ENCODE measurements at regions not wholly inside any gene's neighbourhood (a gene's known extent, or its start where the extent isn't known, plus 50 kb on each side); places are given as distances from the start of the nearest gene placed in this dataset.

GRCh38 chr4:35151816-35152572 is 1092.3 kb downstream of the ARAP2 start:
- CTCF ChIA-PET, result no interaction called here
- intact Hi-C loops (cut with micrococcal nuclease; ENCODE audit: unreplicated experiment), result no loop called here

GRCh38 chr4:35163168-35163567 is 1081.1 kb downstream of the ARAP2 start:
- ChIA-PET CTCF (no interaction called here), POLR2A (ENCODE audit: low non-redundant PET) (no interaction called here)
- no peak for TF ChIP-seq EZH2 (IDR thresholded peaks at IDR 0.05; ENCODE audit: borderline replicate concordance, low read depth, low read length, poor library complexity, severe bottlenecking)
- no peak for TF ChIP-seq CTCF (conservative IDR thresholded peaks at IDR 0.05; ENCODE audit: low read depth, low read length)
- intact Hi-C loops (cut with micrococcal nuclease; ENCODE audit: unreplicated experiment), result no loop called here
- DNase-seq (ENCODE audit: low spot score), result no peak
- Histone ChIP-seq H3K36me3 (ENCODE audit: insufficient read depth, low read length, poor library complexity, severe bottlenecking) (no peaks in the 10 kb centered on the region), H3K4me3 (ENCODE audit: low read depth, low read length, poor library complexity, severe bottlenecking) (no peak overlapping the region), H3K9me3 (ENCODE audit: low read depth, low read length, poor library complexity, severe bottlenecking) (no peaks in the 10 kb centered on the region), H3K27ac (ENCODE audit: low read depth, low read length, poor library complexity, severe bottlenecking) (no peak overlapping the region), H3K27me3 (replicated peaks; ENCODE audit: insufficient read depth, low read depth, low read length, poor library complexity) (no peaks in the 10 kb centered on the region), H3K4me1 (ENCODE audit: insufficient read depth, low read length, poor library complexity, severe bottlenecking) (no peaks in the 10 kb centered on the region)
- no TSS peak for BruUV-seq (replicated peaks)

More at GRCh38 chr4:35151816-35152572, 1092.3 kb downstream of the ARAP2 start:
- POLR2A ChIA-PET (ENCODE audit: low non-redundant PET), result no interaction called here
- H3K9me3 ChIP-seq (ENCODE audit: low read depth, low read length, poor library complexity, severe bottlenecking), result no peaks in the 10 kb centered on the region
- no peak overlapping the region for H3K4me3 ChIP-seq (ENCODE audit: low read depth, low read length, poor library complexity, severe bottlenecking)
- peak; percentile 3 for DNase-seq (ENCODE audit: low spot score)
- no peaks in the 10 kb centered on the region for H3K27me3 ChIP-seq (replicated peaks; ENCODE audit: insufficient read depth, low read depth, low read length, poor library complexity)
- no peaks in the 10 kb centered on the region for H3K4me1 ChIP-seq (ENCODE audit: insufficient read depth, low read length, poor library complexity, severe bottlenecking)
- no peaks in the 10 kb centered on the region for H3K36me3 ChIP-seq (ENCODE audit: insufficient read depth, low read length, poor library complexity, severe bottlenecking)
- H3K27ac ChIP-seq (ENCODE audit: low read depth, low read length, poor library complexity, severe bottlenecking), result no peak overlapping the region
- TF ChIP-seq EZH2 (IDR thresholded peaks at IDR 0.05; ENCODE audit: borderline replicate concordance, low read depth, low read length, poor library complexity, severe bottlenecking), result no peak
- TF ChIP-seq CTCF (conservative IDR thresholded peaks at IDR 0.05; ENCODE audit: low read depth, low read length), result peak; percentile 30; the same call in 1 of the 2 replicates
- no TSS peak for BruUV-seq (replicated peaks)

GRCh38 chr4:35164063-35164462 is 1080.3 kb downstream of the ARAP2 start:
- no peak for DNase-seq (ENCODE audit: low spot score)
- CTCF ChIA-PET, result no interaction called here
- BruUV-seq (replicated peaks), result no TSS peak
- POLR2A ChIA-PET (ENCODE audit: low non-redundant PET), result no interaction called here
- no peaks in the 10 kb centered on the region for H3K4me1 ChIP-seq (ENCODE audit: insufficient read depth, low read length, poor library complexity, severe bottlenecking)
- H3K36me3 ChIP-seq (ENCODE audit: insufficient read depth, low read length, poor library complexity, severe bottlenecking), result no peaks in the 10 kb centered on the region
- TF ChIP-seq EZH2 (IDR thresholded peaks at IDR 0.05; ENCODE audit: borderline replicate concordance, low read depth, low read length, poor library complexity, severe bottlenecking), result no peak
- no peak for TF ChIP-seq CTCF (conservative IDR thresholded peaks at IDR 0.05; ENCODE audit: low read depth, low read length)
- no peaks in the 10 kb centered on the region for H3K27me3 ChIP-seq (replicated peaks; ENCODE audit: insufficient read depth, low read depth, low read length, poor library complexity)
- no peak overlapping the region for H3K27ac ChIP-seq (ENCODE audit: low read depth, low read length, poor library complexity, severe bottlenecking)
- H3K9me3 ChIP-seq (ENCODE audit: low read depth, low read length, poor library complexity, severe bottlenecking), result no peaks in the 10 kb centered on the region
- H3K4me3 ChIP-seq (ENCODE audit: low read depth, low read length, poor library complexity, severe bottlenecking), result no peak overlapping the region
- intact Hi-C loops (cut with micrococcal nuclease; ENCODE audit: unreplicated experiment), result no loop called here
